ENCODE measurements at regions not wholly inside any gene's neighbourhood (a gene's known extent, or its start where the extent isn't known, plus 50 kb on each side); places are given as distances from the start of the nearest gene placed in this dataset.

DNA sequence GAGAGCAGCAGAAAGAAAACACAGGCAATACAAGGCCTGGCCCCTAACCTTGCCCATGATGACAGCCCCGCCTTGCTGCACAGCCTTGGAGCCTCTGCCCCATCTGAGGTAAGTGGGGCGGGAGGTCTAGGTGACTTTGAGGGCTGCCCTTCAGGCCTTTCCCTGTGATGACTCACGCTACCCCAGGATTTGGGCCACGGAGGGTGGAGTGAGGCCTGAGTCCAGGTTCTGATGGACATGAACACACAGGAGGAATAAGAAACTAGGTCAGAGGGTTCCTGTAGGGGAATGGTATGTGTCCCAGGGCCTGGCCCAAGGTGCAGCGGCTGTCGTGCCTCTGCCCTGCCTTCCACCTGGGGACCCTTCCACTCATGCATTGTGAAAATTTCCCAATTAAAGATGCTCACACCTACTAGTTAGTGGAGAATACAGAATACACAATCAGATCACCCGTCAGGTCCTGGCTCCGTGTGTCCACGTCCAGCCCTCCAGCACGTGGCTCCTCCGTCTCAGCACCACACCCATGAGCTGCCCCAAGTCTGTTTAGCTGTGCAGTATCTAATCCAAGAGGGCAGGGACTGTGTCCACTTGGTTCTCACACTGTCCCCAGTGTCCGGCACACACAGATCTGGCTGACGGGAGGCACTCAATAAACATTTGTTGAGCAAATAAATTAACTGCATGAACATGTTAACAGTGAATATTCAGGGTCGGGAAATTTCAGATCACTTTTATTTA, 111.0 kb downstream of the CHST1 start:
- no peak for TF ChIP-seq USF1 (IDR thresholded peaks at IDR 0.05)
- TF ChIP-seq TCF12 (IDR thresholded peaks at IDR 0.05; ENCODE audit: low read depth) = no peak
- TF ChIP-seq TEAD4 (IDR thresholded peaks at IDR 0.05) = no peak
- TF ChIP-seq EP300 (IDR thresholded peaks at IDR 0.05; ENCODE audit: borderline replicate concordance) = no peak
- TF ChIP-seq YY1 (IDR thresholded peaks at IDR 0.05; ENCODE audit: low read depth) = no peak
- TF ChIP-seq, protein P1, sequence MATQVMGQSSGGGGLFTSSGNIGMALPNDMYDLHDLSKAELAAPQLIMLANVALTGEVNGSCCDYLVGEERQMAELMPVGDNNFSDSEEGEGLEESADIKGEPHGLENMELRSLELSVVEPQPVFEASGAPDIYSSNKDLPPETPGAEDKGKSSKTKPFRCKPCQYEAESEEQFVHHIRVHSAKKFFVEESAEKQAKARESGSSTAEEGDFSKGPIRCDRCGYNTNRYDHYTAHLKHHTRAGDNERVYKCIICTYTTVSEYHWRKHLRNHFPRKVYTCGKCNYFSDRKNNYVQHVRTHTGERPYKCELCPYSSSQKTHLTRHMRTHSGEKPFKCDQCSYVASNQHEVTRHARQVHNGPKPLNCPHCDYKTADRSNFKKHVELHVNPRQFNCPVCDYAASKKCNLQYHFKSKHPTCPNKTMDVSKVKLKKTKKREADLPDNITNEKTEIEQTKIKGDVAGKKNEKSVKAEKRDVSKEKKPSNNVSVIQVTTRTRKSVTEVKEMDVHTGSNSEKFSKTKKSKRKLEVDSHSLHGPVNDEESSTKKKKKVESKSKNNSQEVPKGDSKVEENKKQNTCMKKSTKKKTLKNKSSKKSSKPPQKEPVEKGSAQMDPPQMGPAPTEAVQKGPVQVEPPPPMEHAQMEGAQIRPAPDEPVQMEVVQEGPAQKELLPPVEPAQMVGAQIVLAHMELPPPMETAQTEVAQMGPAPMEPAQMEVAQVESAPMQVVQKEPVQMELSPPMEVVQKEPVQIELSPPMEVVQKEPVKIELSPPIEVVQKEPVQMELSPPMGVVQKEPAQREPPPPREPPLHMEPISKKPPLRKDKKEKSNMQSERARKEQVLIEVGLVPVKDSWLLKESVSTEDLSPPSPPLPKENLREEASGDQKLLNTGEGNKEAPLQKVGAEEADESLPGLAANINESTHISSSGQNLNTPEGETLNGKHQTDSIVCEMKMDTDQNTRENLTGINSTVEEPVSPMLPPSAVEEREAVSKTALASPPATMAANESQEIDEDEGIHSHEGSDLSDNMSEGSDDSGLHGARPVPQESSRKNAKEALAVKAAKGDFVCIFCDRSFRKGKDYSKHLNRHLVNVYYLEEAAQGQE (IDR thresholded peaks at IDR 0.05; ENCODE audit: low read depth) = no peak
- TF ChIP-seq TAF1 (IDR thresholded peaks at IDR 0.05; ENCODE audit: low read depth) = no peak
- TF ChIP-seq CEBPB (IDR thresholded peaks at IDR 0.05) = no peak
- no peak for TF ChIP-seq EGR1 (IDR thresholded peaks at IDR 0.05)
- TF ChIP-seq NFIC (IDR thresholded peaks at IDR 0.05) = no peak
- TF ChIP-seq MAX (IDR thresholded peaks at IDR 0.05) = no peak
- no peak for TF ChIP-seq CREB1 (IDR thresholded peaks at IDR 0.05; ENCODE audit: low read depth)
- TF ChIP-seq FOXM1 (IDR thresholded peaks at IDR 0.05; ENCODE audit: borderline replicate concordance, low read depth) = no peak
- no peak for TF ChIP-seq RAD21 (IDR thresholded peaks at IDR 0.05; ENCODE audit: low read depth)

- TF ChIP-seq MAX (IDR thresholded peaks at IDR 0.05) = no peak
- no peak for TF ChIP-seq EP300 (IDR thresholded peaks at IDR 0.05; ENCODE audit: borderline replicate concordance)
- TF ChIP-seq CREB1 (IDR thresholded peaks at IDR 0.05; ENCODE audit: low read depth) = no peak
- no peak for TF ChIP-seq ZBTB7A (IDR thresholded peaks at IDR 0.05; ENCODE audit: low read depth)
- no peak for TF ChIP-seq TCF12 (IDR thresholded peaks at IDR 0.05; ENCODE audit: low read depth)
- no peak for TF ChIP-seq FOXM1 (IDR thresholded peaks at IDR 0.05; ENCODE audit: borderline replicate concordance, low read depth)
- no peak for TF ChIP-seq TEAD4 (IDR thresholded peaks at IDR 0.05)
- no peak for TF ChIP-seq YY1 (IDR thresholded peaks at IDR 0.05; ENCODE audit: low read depth)
- no peak for TF ChIP-seq EGR1 (IDR thresholded peaks at IDR 0.05)
- no peak for TF ChIP-seq USF1 (IDR thresholded peaks at IDR 0.05)
- TF ChIP-seq RAD21 (IDR thresholded peaks at IDR 0.05; ENCODE audit: low read depth) = no peak
- TF ChIP-seq NFIC (IDR thresholded peaks at IDR 0.05) = no peak
Observed at GRCh38 chr11:45553383-45553936, 112.0 kb downstream of the CHST1 start.

DNA sequence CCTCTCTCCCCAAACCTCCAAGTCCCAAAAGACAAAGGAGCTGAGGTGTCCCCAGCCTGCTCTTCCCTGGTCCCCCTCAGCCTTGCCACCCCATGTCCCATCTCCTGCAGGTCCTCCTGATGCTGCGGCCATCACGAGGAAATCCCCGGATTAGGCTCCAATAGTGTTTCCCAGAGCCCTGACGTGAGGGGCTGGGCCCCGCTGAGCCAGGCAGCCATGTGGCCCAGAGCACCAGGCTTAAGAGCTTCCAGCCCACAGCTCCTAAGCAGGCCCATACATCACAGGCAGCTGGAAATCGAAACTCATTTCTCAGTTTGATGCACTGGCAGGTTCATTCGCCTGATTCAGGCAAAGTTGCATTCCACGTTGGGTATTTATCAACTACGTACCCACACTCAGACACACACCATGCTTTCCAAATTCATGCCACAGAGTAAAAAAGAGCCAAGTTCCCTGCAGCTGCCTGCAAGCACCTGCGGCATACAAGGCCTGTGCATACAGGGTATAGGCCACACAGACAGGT, 114.2 kb downstream of the CHST1 start:
- TF ChIP-seq EGR1 (IDR thresholded peaks at IDR 0.05) = no peak
- TF ChIP-seq YY1 (IDR thresholded peaks at IDR 0.05; ENCODE audit: low read depth) = no peak
- no peak for TF ChIP-seq TCF12 (IDR thresholded peaks at IDR 0.05; ENCODE audit: low read depth)
- TF ChIP-seq EP300 (IDR thresholded peaks at IDR 0.05; ENCODE audit: borderline replicate concordance) = no peak
- no peak for TF ChIP-seq USF1 (IDR thresholded peaks at IDR 0.05)
- TF ChIP-seq RAD21 (IDR thresholded peaks at IDR 0.05; ENCODE audit: low read depth) = no peak
- TF ChIP-seq TEAD4 (IDR thresholded peaks at IDR 0.05) = no peak

- TF ChIP-seq YY1 (IDR thresholded peaks at IDR 0.05; ENCODE audit: low read depth) (no peak), EP300 (IDR thresholded peaks at IDR 0.05; ENCODE audit: borderline replicate concordance) (no peak), USF1 (IDR thresholded peaks at IDR 0.05) (no peak), TCF12 (IDR thresholded peaks at IDR 0.05; ENCODE audit: low read depth) (no peak), TAF1 (IDR thresholded peaks at IDR 0.05; ENCODE audit: low read depth) (no peak), TEAD4 (IDR thresholded peaks at IDR 0.05) (no peak), MAX (IDR thresholded peaks at IDR 0.05) (no peak), EGR1 (IDR thresholded peaks at IDR 0.05) (no peak), RAD21 (IDR thresholded peaks at IDR 0.05; ENCODE audit: low read depth) (no peak), NFIC (IDR thresholded peaks at IDR 0.05) (no peak), CREB1 (IDR thresholded peaks at IDR 0.05; ENCODE audit: low read depth) (no peak), FOXM1 (IDR thresholded peaks at IDR 0.05; ENCODE audit: borderline replicate concordance, low read depth) (no peak), CEBPB (IDR thresholded peaks at IDR 0.05) (no peak), ZBTB7A (IDR thresholded peaks at IDR 0.05; ENCODE audit: low read depth) (no peak)
- TF ChIP-seq, protein P1 (IDR thresholded peaks at IDR 0.05; ENCODE audit: low read depth) = no peak
Observed at GRCh38 chr11:45549257-45549656, 116.2 kb downstream of the CHST1 start.

Measured in Ishikawa (cell line).